AG04449 (cell line): ENCODE measurements at regions not wholly inside any gene's neighbourhood (a gene's known extent, or its start where the extent isn't known, plus 50 kb on each side); places are given as distances from the start of the nearest gene placed in this dataset.

Experiments used
- CTCF ChIA-PET: fragments of 350-600 bp; formaldehyde crosslinking; extraction: SDS; loops from one replicate; lab custom pipeline; 2021; ENCODE audit warnings: antibody characterized with exemption; lab: Yijun Ruan, JAX
- POLR2A ChIA-PET: fragments of 400-600, 350-600 bp; formaldehyde crosslinking; extraction: SDS; loops from one replicate; lab custom pipeline; 2020; ENCODE audit warnings: antibody characterized with exemption, inconsistent platforms; lab: Yijun Ruan, JAX
- DNase-seq: peaks from one replicate; pipeline ENCODE4 v3.0.0-alpha.2; 2010; ENCODE audit warnings: low read depth, low spot score
- H3K4me3 ChIP-seq: 2 replicates; pipeline ENCODE4 v1.5.1; 2011; ENCODE audit warnings: low read depth, mild to moderate bottlenecking, control low read depth, low read length
- TF ChIP-seq, protein P1 (sequence below): IDR thresholded peaks from one replicate; pipeline ENCODE4 v1.5.1; 2011; ENCODE audit warnings: mild to moderate bottlenecking, moderate library complexity, low read length, control low read depth, inconsistent platforms; ENCODE audit not compliant: insufficient read depth; ENCODE audit errors: missing control alignments

DNA sequence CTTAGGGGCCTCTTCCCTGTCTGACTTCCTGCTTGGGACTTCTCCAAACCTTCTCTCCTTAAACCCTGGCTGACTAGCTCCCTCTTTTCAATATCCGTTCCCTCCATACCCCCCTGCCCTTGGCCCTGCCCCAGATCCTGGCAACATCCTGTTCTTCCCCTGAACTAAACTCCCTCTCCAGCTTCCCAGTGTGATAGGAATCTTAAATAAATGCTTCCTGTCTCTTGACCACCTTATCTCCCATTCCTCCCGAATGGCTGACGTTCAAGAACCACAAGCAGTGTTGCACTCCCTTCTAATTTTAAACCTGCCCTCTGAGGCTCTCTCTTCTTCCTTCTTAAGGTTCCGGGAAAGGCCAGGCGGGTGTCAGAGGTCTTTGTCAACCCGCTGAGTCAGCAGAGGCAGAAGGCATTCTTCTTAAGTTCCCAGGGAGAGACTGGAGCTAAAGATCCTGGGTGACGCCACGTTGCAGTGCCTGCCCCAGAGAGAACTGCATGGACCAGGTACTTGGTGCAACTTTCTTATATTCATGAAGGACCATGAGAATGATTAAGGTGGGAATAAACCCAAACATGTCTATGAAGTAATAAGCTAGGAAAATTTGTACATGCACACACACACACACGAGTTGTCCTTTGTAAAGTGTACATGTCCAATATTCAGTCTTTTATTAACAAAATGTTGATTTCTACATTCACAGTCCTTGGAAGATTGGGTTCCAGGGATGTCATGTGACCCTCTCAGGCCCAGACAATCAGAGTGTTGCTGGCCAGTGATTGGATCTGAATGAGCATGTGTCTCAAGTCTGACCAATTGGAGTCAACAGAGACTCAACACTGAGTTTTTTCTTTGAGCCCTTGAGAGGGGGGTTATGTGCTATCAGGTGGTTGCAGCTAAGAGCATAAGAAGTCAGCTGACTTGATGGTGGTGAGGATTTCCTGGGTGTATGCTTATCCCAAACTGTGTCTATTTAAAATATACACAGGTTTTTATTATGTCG lies 420.2 kb upstream of the TBX3 start:
- TF ChIP-seq, protein P1, sequence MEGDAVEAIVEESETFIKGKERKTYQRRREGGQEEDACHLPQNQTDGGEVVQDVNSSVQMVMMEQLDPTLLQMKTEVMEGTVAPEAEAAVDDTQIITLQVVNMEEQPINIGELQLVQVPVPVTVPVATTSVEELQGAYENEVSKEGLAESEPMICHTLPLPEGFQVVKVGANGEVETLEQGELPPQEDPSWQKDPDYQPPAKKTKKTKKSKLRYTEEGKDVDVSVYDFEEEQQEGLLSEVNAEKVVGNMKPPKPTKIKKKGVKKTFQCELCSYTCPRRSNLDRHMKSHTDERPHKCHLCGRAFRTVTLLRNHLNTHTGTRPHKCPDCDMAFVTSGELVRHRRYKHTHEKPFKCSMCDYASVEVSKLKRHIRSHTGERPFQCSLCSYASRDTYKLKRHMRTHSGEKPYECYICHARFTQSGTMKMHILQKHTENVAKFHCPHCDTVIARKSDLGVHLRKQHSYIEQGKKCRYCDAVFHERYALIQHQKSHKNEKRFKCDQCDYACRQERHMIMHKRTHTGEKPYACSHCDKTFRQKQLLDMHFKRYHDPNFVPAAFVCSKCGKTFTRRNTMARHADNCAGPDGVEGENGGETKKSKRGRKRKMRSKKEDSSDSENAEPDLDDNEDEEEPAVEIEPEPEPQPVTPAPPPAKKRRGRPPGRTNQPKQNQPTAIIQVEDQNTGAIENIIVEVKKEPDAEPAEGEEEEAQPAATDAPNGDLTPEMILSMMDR = no peak
- DNase-seq = no peak
- H3K4me3 ChIP-seq = no peak overlapping the region
- ChIA-PET POLR2A (no interaction called here), CTCF (interaction anchor here (1.4 kb wide), 1 partner anchor 649 kb away, joined by 3 read pairs; no protein-coding TSS in a partner anchor)

DNA sequence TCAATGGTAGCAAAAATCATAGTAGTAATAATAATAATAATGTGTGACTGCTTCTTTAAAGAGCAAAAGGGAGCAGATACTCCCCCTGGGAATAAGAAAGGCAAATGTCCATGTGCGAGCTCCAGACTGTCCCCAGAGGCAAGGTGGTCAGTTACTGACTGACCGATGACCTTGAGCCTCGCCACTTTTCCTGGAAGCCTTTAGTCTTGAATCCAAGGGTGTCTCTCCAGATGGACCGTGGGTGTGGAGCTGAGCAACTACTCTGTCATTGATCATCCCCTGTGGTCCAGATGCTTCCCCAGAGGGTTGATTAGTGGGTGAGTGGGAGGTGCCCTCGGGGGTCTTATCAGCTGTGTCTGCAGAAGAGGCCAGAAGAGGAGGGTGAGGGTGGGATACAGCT lies 418.5 kb upstream of the TBX3 start:
- ChIA-PET POLR2A (no interaction called here), CTCF (interaction anchor here (1.5 kb wide), 1 partner anchor 12 kb away, joined by 3 read pairs; no protein-coding TSS in a partner anchor)
- no peak overlapping the region for H3K4me3 ChIP-seq
- no peak for DNase-seq
- TF ChIP-seq, protein P1 = no peak

DNA sequence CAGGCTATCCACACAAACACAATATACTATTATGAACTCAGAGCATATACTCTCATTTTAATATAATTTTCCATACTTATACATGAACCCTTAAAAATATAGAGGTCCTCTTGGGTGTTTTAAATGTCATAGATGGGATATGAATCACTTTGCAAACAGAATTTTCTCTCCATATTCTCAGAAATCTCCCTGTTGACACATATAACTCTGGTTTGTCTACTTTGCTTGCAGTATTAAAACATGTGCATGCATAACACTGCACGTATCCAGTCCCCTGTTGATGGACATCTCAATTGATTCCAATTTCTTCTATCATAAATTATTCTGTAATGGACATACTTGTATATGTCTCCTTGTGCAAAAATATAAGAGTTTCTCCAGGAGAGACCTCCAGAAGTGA lies 417.5 kb upstream of the TBX3 start:
- ChIA-PET CTCF (no interaction called here), POLR2A (no interaction called here)
- no peak for DNase-seq
- TF ChIP-seq, protein P1 = no peak
- no peak overlapping the region for H3K4me3 ChIP-seq

DNA sequence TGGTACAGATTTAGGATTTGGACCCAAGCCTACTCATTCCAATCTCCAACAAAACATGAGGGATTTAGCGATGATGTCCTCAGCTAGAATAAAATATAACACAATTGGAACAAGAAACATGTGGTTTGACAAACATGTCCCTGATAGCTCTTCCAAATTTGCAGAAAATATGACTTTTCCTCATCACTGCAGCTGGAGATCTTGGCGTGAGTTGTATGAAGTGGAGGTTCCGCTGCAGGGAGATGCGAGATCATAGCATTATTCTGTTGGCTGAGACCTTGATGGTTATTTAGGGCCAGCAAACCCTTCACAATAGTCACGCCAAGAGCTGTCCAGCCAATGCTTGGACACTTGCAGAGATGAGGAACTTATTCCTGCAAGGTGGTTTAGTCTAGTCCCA lies 413.4 kb upstream of the TBX3 start:
- ChIA-PET POLR2A (interaction anchor here (0.6 kb wide), 1 partner anchor 14 kb away, joined by 3 read pairs; no protein-coding TSS in a partner anchor), CTCF (no interaction called here)
- TF ChIP-seq, protein P1 = no peak

DNA sequence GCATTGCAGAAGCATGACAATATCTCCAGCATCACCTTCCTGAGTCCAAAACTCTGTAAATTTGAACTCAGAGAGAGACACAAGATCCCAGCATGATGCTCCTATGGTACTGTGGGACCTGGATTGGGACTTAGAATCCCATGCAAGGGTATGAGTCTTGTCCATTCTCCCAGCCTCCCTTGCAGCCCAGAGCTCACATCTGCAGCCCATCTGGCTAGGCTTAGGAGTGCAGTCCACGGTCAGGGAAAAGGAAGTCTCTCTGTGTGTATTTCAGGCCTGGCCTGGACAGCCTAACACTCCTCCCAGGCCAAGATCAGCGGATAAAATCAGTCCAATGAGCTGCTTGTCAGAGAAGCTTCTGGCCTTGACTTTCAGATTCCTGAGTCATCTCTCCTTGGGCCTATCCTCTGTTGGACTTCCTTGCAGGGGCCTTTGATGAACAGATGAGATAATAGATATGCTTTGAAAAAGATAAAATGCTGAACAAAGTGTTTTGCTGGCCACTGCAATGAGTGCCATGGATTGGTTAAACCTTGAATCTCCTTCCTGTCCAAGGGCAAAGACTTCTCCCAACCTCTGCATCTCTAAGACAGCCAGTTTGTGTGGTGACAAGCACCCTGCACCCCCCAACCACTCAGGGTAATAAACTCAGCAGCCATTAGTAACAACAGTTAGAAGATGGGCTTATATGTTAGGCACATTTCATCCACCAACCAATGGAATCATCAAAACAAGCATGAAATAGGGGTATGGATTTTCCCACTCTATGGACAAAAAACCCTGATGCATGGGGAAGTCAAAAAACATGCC lies 412.8 kb upstream of the TBX3 start:
- POLR2A ChIA-PET = interaction anchor here (0.6 kb wide), 1 partner anchor 13 kb away, joined by 3 read pairs; no protein-coding TSS in a partner anchor
- CTCF ChIA-PET = interaction anchor here (0.8 kb wide), 1 partner anchor 15 kb away, joined by 3 read pairs; no protein-coding TSS in a partner anchor
- TF ChIP-seq, protein P1 = no peak
- DNase-seq = no peak
- H3K4me3 ChIP-seq = no peak overlapping the region

More for the DNA sequence above, 413.4 kb upstream of the TBX3 start:
- no peak overlapping the region for H3K4me3 ChIP-seq
- DNase-seq = no peak
